Breast epithelium (tissue), 3 donors: ENCODE measurements at regions not wholly inside any gene's neighbourhood (a gene's known extent, or its start where the extent isn't known, plus 50 kb on each side); places are given as distances from the start of the nearest gene placed in this dataset.

Experiments
- CTCF ChIP-seq, 3 donors: fragments of 450-650 bp; IDR thresholded peaks; one replicate each; pipeline ENCODE4 v1.5.1; 2016 to 2017; ENCODE audit warnings: antibody characterized with exemption in 3 of 3, mild to moderate bottlenecking in 3 of 3, moderate library complexity in 3 of 3
- POLR2A ChIP-seq: fragments of 450-650 bp; IDR thresholded peaks from one replicate; pipeline ENCODE4 v1.6.1; 2016; ENCODE audit warnings: antibody characterized with exemption, mild to moderate bottlenecking, moderate library complexity
- POLR2AphosphoS5 ChIP-seq, 3 donors: sonication (generic); formaldehyde crosslinking; IDR thresholded peaks; one replicate each; pipeline ENCODE4 v1.6.1; 2017; ENCODE audit warnings: antibody characterized with exemption in 3 of 3

DNA sequence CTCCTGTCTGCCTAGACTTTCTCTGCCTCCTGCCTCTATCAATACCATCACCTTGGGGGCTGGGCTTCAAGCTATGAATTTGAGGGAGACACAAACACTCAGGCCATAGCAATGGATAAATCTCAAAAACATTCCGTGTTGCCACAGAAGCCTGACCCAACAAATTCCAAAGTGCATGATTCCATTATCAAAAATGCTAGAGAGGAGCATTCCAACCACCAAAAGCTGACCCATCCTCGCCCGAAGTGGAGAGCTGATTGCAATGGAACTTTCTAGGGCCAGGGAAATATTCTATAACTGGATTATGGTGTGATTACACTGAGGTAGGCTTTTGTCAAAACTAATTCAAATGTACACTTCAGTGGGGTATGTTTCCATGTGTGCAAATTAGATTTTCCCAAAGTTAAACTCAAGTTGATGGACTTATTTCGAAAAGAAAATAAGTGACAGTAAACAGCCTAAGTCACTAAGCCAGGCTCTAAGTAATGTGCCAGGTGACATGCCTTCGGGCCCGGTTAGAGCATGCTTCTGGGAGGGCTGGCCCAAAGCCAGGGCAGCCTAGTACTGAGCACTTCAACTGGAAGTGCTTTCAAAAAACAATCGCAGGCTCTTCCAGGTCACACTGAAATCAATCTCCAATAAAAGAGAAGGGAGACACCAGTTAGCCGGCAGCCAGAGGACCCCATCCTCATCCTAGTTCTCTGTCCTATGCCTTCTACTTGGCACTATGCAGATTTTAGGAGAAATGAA lies 142.3 kb downstream of the TBXT start:
- TF ChIP-seq POLR2AphosphoS5 (IDR thresholded peaks at IDR 0.05) (no peak), CTCF (IDR thresholded peaks at IDR 0.05) (no peak), POLR2A (no peak)
